PC-3 (cell line): ENCODE measurements at regions not wholly inside any gene's neighbourhood (a gene's known extent, or its start where the extent isn't known, plus 50 kb on each side); places are given as distances from the start of the nearest gene placed in this dataset.
"Not testable (repeated sequence)": the region's sequence is repeated elsewhere in the genome, so short reads cannot be mapped to it uniquely, and the experiment has no call there.

Experiments
- ATAC-seq: fragments of 200-7000 bp; cut with Tn5 transposase; 2 replicates; pipeline ENCODE4 v1.9.1; 2020; ENCODE audit warnings: mild to moderate bottlenecking, moderate library complexity
- BruUV-seq: library from RNA; stranded (reverse); fragments of 400-500 nt; replicated peaks from 2 replicates; lab custom pipeline; 2021; lab: Mats Ljungman, UMichigan
- CTCF ChIA-PET: fragments of 300-600 bp; sonication (Branson Sonifier 250); formaldehyde crosslinking; loops from one replicate; lab custom pipeline; 2022; ENCODE audit warnings: antibody characterized with exemption; lab: Charles Lee
- POLR2A ChIA-PET: fragments of 300-600 bp; sonication (Branson Sonifier 250); formaldehyde crosslinking; loops from one replicate; lab custom pipeline; 2022; ENCODE audit warnings: antibody characterized with exemption; ENCODE audit not compliant: unreplicated experiment; lab: Charles Lee
- DNase-seq: peaks from one replicate; pipeline ENCODE4 v3.0.0-alpha.2; 2015
- H2AFZ ChIP-seq: fragments of 300-600 bp; sonication (generic); 2 replicates; pipeline ENCODE4 v1.6.0; 2016; ENCODE audit warnings: antibody characterized with exemption, low read length
- H3F3A ChIP-seq: fragments of 300-600 bp; sonication (generic); one replicate; pipeline ENCODE4 v1.6.0; 2017; ENCODE audit warnings: antibody characterized with exemption, low read length, control low read depth, mild to moderate bottlenecking; ENCODE audit not compliant: unreplicated experiment
- H3K27ac ChIP-seq: fragments of 300-600 bp; sonication (generic); 2 replicates; pipeline ENCODE4 v1.5.1; 2016; ENCODE audit warnings: mild to moderate bottlenecking, low read length
- H3K27me3 ChIP-seq: fragments of 300-600 bp; sonication (generic); 2 replicates; pipeline ENCODE4 v1.6.1; 2016; ENCODE audit warnings: low read length, mixed read lengths
- H3K36me3 ChIP-seq: fragments of 300-600 bp; sonication (generic); 2 replicates; pipeline ENCODE4 v1.6.1; 2016; ENCODE audit warnings: low read depth, mixed run types, low read length, mixed read lengths
- H3K4me1 ChIP-seq: fragments of 300-600 bp; sonication (generic); 2 replicates; pipeline ENCODE4 v1.5.1; 2016; ENCODE audit warnings: low read length; ENCODE audit not compliant: insufficient read depth
- H3K4me2 ChIP-seq: fragments of 300-600 bp; sonication (generic); 2 replicates; pipeline ENCODE4 v1.6.0; 2016; ENCODE audit warnings: low read length
- H3K4me3 ChIP-seq: fragments of 300-600 bp; sonication (generic); 2 replicates; pipeline ENCODE4 v1.5.1; 2016; ENCODE audit warnings: mild to moderate bottlenecking, low read length, mixed read lengths
- H3K79me2 ChIP-seq: fragments of 300-600 bp; sonication (generic); 2 replicates; pipeline ENCODE4 v1.6.1; 2017; ENCODE audit warnings: low read length, mixed read lengths
- H3K9ac ChIP-seq: fragments of 300-600 bp; sonication (generic); 2 replicates; pipeline ENCODE4 v1.6.0; 2016; ENCODE audit warnings: mild to moderate bottlenecking, low read length
- H3K9me2 ChIP-seq: fragments of 300-600 bp; sonication (generic); replicated peaks from 2 replicates; pipeline ENCODE4 v1.6.1; 2016; ENCODE audit warnings: mixed run types, low read length, mixed read lengths
- H3K9me3 ChIP-seq: fragments of 300-600 bp; sonication (generic); 2 replicates; pipeline ENCODE4 v1.6.1; 2016; ENCODE audit warnings: low read length, mixed read lengths
- H4K20me1 ChIP-seq: fragments of 300-600 bp; sonication (generic); 2 replicates; pipeline ENCODE4 v1.6.1; 2016; ENCODE audit warnings: low read length, mixed read lengths
- EZH2 ChIP-seq: fragments of 300-600 bp; sonication (generic); IDR thresholded peaks from one replicate; pipeline ENCODE4 v1.6.1; 2017; ENCODE audit warnings: antibody characterized with exemption, mild to moderate bottlenecking, low read length; ENCODE audit not compliant: unreplicated experiment
- EZH2phosphoT487 ChIP-seq: fragments of 300-600 bp; sonication (generic); IDR thresholded peaks from 2 replicates; pipeline ENCODE4 v1.6.1; 2018; ENCODE audit warnings: mild to moderate bottlenecking, antibody characterized with exemption, low read length, borderline replicate concordance
- intact Hi-C: fragments of 100-400 bp; cut with micrococcal nuclease; formaldehyde crosslinking; loops from 2 replicates; pipeline ENCODE4 v1.9.0; 2023
- TF ChIP-seq, protein P1 (sequence below): fragments of 300-600 bp; sonication (generic); conservative IDR thresholded peaks from 2 replicates; pipeline ENCODE4 v1.5.1; 2017; ENCODE audit warnings: antibody characterized with exemption, low read depth, mild to moderate bottlenecking, low read length

DNA sequence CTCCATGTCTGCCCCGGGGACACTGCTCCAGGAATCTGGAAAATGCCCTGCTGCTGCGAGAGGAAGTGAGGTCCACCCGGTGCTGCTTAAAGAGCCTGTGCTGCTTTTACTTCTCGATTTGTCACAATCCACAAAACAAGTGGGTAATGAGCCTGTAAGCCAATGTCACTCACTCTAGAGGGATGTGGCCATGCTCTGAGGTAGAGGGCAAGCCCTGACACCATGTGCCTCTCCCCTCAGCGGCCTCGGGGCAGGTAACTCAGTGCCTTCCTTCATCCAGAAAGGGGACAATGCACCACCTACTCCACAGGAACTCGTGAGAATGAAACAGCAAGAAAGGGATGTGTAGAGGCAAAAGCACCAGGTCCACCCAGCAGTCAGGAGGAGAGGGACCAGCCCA is 106.2 kb downstream of the TUBA3C start:
- no TSS peak for BruUV-seq
- H3K27ac ChIP-seq = no peak overlapping the region
- DNase-seq (no peak), ATAC-seq (no peak)
- no peak overlapping the region for H3K4me3 ChIP-seq
- H3K36me3 ChIP-seq = no peaks in the 10 kb centered on the region
- H3F3A ChIP-seq = no peaks in the 10 kb centered on the region
- H3K4me1 ChIP-seq = no peaks in the 10 kb centered on the region
- TF ChIP-seq, protein P1, sequence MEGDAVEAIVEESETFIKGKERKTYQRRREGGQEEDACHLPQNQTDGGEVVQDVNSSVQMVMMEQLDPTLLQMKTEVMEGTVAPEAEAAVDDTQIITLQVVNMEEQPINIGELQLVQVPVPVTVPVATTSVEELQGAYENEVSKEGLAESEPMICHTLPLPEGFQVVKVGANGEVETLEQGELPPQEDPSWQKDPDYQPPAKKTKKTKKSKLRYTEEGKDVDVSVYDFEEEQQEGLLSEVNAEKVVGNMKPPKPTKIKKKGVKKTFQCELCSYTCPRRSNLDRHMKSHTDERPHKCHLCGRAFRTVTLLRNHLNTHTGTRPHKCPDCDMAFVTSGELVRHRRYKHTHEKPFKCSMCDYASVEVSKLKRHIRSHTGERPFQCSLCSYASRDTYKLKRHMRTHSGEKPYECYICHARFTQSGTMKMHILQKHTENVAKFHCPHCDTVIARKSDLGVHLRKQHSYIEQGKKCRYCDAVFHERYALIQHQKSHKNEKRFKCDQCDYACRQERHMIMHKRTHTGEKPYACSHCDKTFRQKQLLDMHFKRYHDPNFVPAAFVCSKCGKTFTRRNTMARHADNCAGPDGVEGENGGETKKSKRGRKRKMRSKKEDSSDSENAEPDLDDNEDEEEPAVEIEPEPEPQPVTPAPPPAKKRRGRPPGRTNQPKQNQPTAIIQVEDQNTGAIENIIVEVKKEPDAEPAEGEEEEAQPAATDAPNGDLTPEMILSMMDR = no peak
- no peak for TF ChIP-seq EZH2
- TF ChIP-seq EZH2phosphoT487 = no peak
- H4K20me1 ChIP-seq = no peaks in the 10 kb centered on the region
- H3K9me2 ChIP-seq = no peaks in the 10 kb centered on the region
- peaks cover 16% of the 10 kb centered on the region for H3K9me3 ChIP-seq
- intact Hi-C loops = no loop called here
- H3K4me2 ChIP-seq = no peak overlapping the region
- H3K9ac ChIP-seq = no peak overlapping the region
- H2AFZ ChIP-seq = no peak overlapping the region
- H3K79me2 ChIP-seq = no peaks in the 10 kb centered on the region
- CTCF ChIA-PET = no interaction called here
- no peaks in the 10 kb centered on the region for H3K27me3 ChIP-seq
- POLR2A ChIA-PET = no interaction called here

DNA sequence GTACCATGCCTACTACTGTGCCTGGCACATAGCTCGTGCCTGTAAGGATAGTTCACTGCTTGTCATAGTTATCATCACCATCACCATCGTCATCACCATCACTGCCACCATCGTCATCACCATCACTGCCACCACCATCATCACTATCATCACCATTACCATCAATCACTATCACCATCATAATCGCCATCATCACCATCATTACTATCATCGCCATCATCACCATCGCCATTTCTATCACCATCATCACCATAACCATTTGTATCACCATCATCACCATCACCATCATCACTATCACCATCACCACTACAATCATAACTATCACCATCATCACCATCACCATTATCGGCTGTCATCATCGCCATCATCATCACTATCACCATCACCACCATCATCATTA is 107.1 kb downstream of the TUBA3C start:
- DNase-seq (no peak), ATAC-seq (no peak)
- no peaks in the 10 kb centered on the region for H3K36me3 ChIP-seq
- ChIA-PET CTCF (no interaction called here), POLR2A (no interaction called here)
- intact Hi-C loops = no loop called here
- no peaks in the 10 kb centered on the region for H3K79me2 ChIP-seq
- H3K4me1 ChIP-seq = no peaks in the 10 kb centered on the region
- no peak overlapping the region for H3K4me3 ChIP-seq
- H3K9ac ChIP-seq = no peak overlapping the region
- H4K20me1 ChIP-seq = no peaks in the 10 kb centered on the region
- no peak overlapping the region for H3K27ac ChIP-seq
- H3F3A ChIP-seq = no peaks in the 10 kb centered on the region
- TF ChIP-seq, protein P1 = no peak
- TF ChIP-seq EZH2 (no peak), EZH2phosphoT487 (no peak)
- no peaks in the 10 kb centered on the region for H3K27me3 ChIP-seq
- no peaks in the 10 kb centered on the region for H3K9me2 ChIP-seq
- H3K9me3 ChIP-seq = peaks cover 11% of the 10 kb centered on the region
- H2AFZ ChIP-seq = no peak overlapping the region
- H3K4me2 ChIP-seq = no peak overlapping the region
- no TSS peak for BruUV-seq

DNA sequence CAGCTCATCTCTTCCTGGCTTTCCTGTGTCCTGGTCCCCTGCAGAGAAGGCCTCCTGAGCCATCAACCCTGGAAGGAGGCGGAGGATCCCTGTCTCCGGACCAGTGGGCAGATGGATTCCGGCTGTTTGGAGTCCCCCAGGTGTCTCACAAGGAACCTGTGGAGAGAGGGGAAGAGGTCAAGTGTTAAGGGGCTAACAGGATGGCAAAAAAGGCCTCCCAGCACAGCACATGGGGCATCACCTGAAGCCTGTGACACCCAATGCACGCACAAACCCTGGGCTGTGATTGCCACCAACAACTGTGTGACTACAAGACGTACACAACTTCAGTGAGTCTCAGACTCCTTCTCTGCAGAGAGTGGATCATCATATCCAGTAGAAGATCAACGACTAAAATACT is 107.5 kb downstream of the TUBA3C start:
- H3K27me3 ChIP-seq, H3K27ac ChIP-seq, ATAC-seq, H3K9me2 ChIP-seq, H3K79me2 ChIP-seq, H3F3A ChIP-seq, POLR2A ChIA-PET, H3K36me3 ChIP-seq, CTCF ChIA-PET, H3K4me1 ChIP-seq, BruUV-seq, H3K4me3 ChIP-seq, DNase-seq, H3K4me2 ChIP-seq, H4K20me1 ChIP-seq, H3K9ac ChIP-seq, intact Hi-C loops, H2AFZ ChIP-seq: not testable (repeated sequence)
- peaks cover 11% of the 10 kb centered on the region for H3K9me3 ChIP-seq

DNA sequence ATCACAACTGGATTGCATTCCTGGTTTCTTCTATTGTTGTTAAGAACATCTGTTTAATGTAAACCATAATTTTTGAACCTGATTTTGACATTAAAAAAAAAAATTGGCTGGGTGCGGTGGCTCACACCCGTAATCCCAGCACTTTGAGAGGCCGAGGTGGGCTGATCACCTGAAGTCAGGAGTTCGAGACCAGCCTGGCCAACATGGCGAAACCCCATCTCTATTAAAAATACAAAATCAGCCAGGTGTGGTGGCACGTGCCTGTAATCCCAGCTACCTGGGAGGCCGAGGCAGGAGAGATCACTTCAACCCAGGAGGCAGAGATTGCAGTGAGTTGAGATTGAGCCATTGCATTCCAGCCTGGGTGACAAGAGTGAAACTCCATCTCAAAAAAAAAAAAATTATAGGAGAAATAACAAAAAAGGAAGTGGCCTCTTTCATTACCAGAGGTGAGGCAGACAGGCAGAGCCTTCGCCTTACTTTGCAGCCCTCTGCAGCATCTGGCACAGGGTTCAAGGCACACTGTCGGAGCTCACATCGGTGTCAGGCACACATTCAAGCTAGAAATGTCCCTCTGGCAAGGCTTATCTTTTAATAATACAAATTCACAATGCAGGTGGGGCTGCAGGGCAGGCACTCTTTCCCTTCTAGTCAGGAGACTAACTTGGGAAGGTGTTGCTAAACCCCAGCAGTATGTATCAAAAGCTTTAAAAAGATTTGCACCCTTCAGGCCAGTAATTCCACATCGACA is 108.5 kb downstream of the TUBA3C start:
- H3K36me3 ChIP-seq, H2AFZ ChIP-seq, H3K79me2 ChIP-seq, CTCF ChIA-PET, H3F3A ChIP-seq, H3K9me2 ChIP-seq, H3K27ac ChIP-seq, H3K4me2 ChIP-seq, H3K4me3 ChIP-seq, BruUV-seq, POLR2A ChIA-PET, ATAC-seq, H3K27me3 ChIP-seq, H3K4me1 ChIP-seq, intact Hi-C loops, H3K9ac ChIP-seq, H4K20me1 ChIP-seq, DNase-seq: not testable (repeated sequence)
- peaks cover 11% of the 10 kb centered on the region; the same call in 1 of the 2 replicates for H3K9me3 ChIP-seq
